ENCODE measurements at regions not wholly inside any gene's neighbourhood (a gene's known extent, or its start where the extent isn't known, plus 50 kb on each side); places are given as distances from the start of the nearest gene placed in this dataset.

GRCh38 chr22:49517667-49518185, 309.9 kb downstream of the BRD1 start:
- H3K18ac ChIP-seq (ENCODE audit: low read depth, low read length) = no peak overlapping the region
- H2AK5ac ChIP-seq (ENCODE audit: low read depth, low read length) = no peak overlapping the region
- in situ Hi-C loops (cut with MboI; ENCODE audit: low sequenced_read_pairs) (no loop called here), intact Hi-C loops (cut with micrococcal nuclease) (no loop called here), dilution Hi-C loops (cut with HindIII; ENCODE audit: low sequenced_read_pairs, unreplicated experiment) (no loop called here)
- no peak overlapping the region for H4K5ac ChIP-seq (ENCODE audit: low read depth, low read length)
- no peak overlapping the region for H4K8ac ChIP-seq (ENCODE audit: low read depth in 2 of 2, low read length in 2 of 2)
- H2BK20ac ChIP-seq (ENCODE audit: low read depth, low read length) = no peak overlapping the region
- H3K9ac ChIP-seq (ENCODE audit: low read depth, low read length) = no peak overlapping the region
- peaks cover 54% of the 10 kb centered on the region for H3K9me3 ChIP-seq (ENCODE audit: control insufficient read depth, insufficient read depth, low read length)
- H3K27me3 ChIP-seq (ENCODE audit: control insufficient read depth, insufficient read depth, low read length) = no peaks in the 10 kb centered on the region
- no peak for ATAC-seq (ENCODE audit: low read depth)
- no TSS peak for BruUV-seq (replicated peaks)
- ChIA-PET POLR2A (ENCODE audit: unreplicated experiment) (no interaction called here), CTCF (no interaction called here)
- no peak overlapping the region for H3K14ac ChIP-seq (replicated peaks; ENCODE audit: low read depth, low read length)
- no peak overlapping the region for H2AFZ ChIP-seq (replicated peaks; ENCODE audit: low read length, poor library complexity)
- no peak overlapping the region for H2BK15ac ChIP-seq (ENCODE audit: low read depth, low read length)
- no peaks in the 10 kb centered on the region for H4K20me1 ChIP-seq (ENCODE audit: insufficient read depth, low read length)
- no peak overlapping the region for H4K91ac ChIP-seq (ENCODE audit: insufficient read depth, low read depth, low read length)
- H3K79me1 ChIP-seq (ENCODE audit: low read depth in 1 of 2, low read length in 2 of 2) = no peaks in the 10 kb centered on the region
- no peak overlapping the region for H2AK9ac ChIP-seq (replicated peaks; ENCODE audit: low read depth, low read length, poor library complexity)
- no peaks in the 10 kb centered on the region for H3K9me1 ChIP-seq (ENCODE audit: insufficient read depth, low read length)
- no peak overlapping the region for H2BK5ac ChIP-seq (ENCODE audit: low read depth, low read length, poor library complexity, severe bottlenecking)
- H3K4me2 ChIP-seq (ENCODE audit: low read depth, low read length) = no peak overlapping the region
- H3K4me1 ChIP-seq (ENCODE audit: control insufficient read depth, insufficient read depth, low read length) = no peaks in the 10 kb centered on the region
- no peak overlapping the region for H3K4ac ChIP-seq (ENCODE audit: low read depth, low read length)
- TF ChIP-seq, protein P1, sequence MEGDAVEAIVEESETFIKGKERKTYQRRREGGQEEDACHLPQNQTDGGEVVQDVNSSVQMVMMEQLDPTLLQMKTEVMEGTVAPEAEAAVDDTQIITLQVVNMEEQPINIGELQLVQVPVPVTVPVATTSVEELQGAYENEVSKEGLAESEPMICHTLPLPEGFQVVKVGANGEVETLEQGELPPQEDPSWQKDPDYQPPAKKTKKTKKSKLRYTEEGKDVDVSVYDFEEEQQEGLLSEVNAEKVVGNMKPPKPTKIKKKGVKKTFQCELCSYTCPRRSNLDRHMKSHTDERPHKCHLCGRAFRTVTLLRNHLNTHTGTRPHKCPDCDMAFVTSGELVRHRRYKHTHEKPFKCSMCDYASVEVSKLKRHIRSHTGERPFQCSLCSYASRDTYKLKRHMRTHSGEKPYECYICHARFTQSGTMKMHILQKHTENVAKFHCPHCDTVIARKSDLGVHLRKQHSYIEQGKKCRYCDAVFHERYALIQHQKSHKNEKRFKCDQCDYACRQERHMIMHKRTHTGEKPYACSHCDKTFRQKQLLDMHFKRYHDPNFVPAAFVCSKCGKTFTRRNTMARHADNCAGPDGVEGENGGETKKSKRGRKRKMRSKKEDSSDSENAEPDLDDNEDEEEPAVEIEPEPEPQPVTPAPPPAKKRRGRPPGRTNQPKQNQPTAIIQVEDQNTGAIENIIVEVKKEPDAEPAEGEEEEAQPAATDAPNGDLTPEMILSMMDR (conservative IDR thresholded peaks at IDR 0.05; ENCODE audit: low read depth, low read length) = no peak
- no peak for TF ChIP-seq USF2 (IDR thresholded peaks at IDR 0.05; ENCODE audit: low read depth, low read length)
- TF ChIP-seq, protein P2, sequence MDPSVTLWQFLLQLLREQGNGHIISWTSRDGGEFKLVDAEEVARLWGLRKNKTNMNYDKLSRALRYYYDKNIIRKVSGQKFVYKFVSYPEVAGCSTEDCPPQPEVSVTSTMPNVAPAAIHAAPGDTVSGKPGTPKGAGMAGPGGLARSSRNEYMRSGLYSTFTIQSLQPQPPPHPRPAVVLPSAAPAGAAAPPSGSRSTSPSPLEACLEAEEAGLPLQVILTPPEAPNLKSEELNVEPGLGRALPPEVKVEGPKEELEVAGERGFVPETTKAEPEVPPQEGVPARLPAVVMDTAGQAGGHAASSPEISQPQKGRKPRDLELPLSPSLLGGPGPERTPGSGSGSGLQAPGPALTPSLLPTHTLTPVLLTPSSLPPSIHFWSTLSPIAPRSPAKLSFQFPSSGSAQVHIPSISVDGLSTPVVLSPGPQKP (IDR thresholded peaks at IDR 0.05; ENCODE audit: borderline replicate concordance, low read depth, low read length) = no peak
- no peak for TF ChIP-seq POLR2A (IDR thresholded peaks at IDR 0.05; ENCODE audit: low read depth, low read length)
- no peak for TF ChIP-seq BHLHE40 (IDR thresholded peaks at IDR 0.05; ENCODE audit: low read depth, low read length)
- TF ChIP-seq CHD1 (IDR thresholded peaks at IDR 0.05; ENCODE audit: low read depth, low read length) = no peak
- no peak for TF ChIP-seq RAD21 (IDR thresholded peaks at IDR 0.05; ENCODE audit: low read length)
- no peak for TF ChIP-seq RFX5 (IDR thresholded peaks at IDR 0.05; ENCODE audit: low read depth, low read length)
- TF ChIP-seq FOS (IDR thresholded peaks at IDR 0.05; ENCODE audit: low read depth, low read length) = no peak
- no peak for TF ChIP-seq MAFK (IDR thresholded peaks at IDR 0.05; ENCODE audit: low read depth, low read length)
- no peak for TF ChIP-seq NFE2L2 (IDR thresholded peaks at IDR 0.05; ENCODE audit: low read depth, low read length)
- TF ChIP-seq SMC3 (IDR thresholded peaks at IDR 0.05; ENCODE audit: low read depth, low read length) = no peak
- TF ChIP-seq CEBPB (IDR thresholded peaks at IDR 0.05; ENCODE audit: low read depth, low read length) = no peak
- no peak for TF ChIP-seq MAZ (IDR thresholded peaks at IDR 0.05; ENCODE audit: borderline replicate concordance, low read depth, low read length)
- no peak overlapping the region for H3K23ac ChIP-seq (ENCODE audit: low read depth, low read length)
- DNase-seq = no peak
- no peak overlapping the region for H3K56ac ChIP-seq (ENCODE audit: extremely low read depth, insufficient read depth, low read length)
- 72% methylated on average over 10 of the region's 23 CpGs; no CpG with 5 or more reads in 1 of the 2 experiments for WGBS, 2 experiments (ENCODE audit: extremely low coverage in 2 of 2, insufficient read length in 1 of 2)
- no peaks in the 10 kb centered on the region for H3K36me3 ChIP-seq (ENCODE audit: control insufficient read depth, insufficient read depth, low read length)
- H3K4me3 ChIP-seq (ENCODE audit: insufficient read depth, low read depth, low read length) = no peak overlapping the region
- H3K27ac ChIP-seq (ENCODE audit: insufficient read depth, low read length) = no peak overlapping the region
- H2BK120ac ChIP-seq (ENCODE audit: low read depth, low read length) = no peak overlapping the region

Measured in IMR-90 (cell line).